Endothelial cell of umbilical vein (primary cell): ENCODE measurements at regions not wholly inside any gene's neighbourhood (a gene's known extent, or its start where the extent isn't known, plus 50 kb on each side); places are given as distances from the start of the nearest gene placed in this dataset.

Source experiments
- BruUV-seq: library from RNA; stranded (reverse); fragments of 400-500 nt; replicated peaks from 2 replicates; lab custom pipeline; 2021; lab: Mats Ljungman, UMichigan
- CTCF ChIA-PET: fragments of 300-600, 350-600 bp; sonication (Branson Sonifier 250); formaldehyde crosslinking; loops from one replicate; lab custom pipeline; 2021; ENCODE audit warnings: antibody characterized with exemption, inconsistent platforms; lab: Charles Lee
- POLR2A ChIA-PET: fragments of 300-600, 350-600 bp; sonication (Branson Sonifier 250); formaldehyde crosslinking; loops from one replicate; lab custom pipeline; 2021; ENCODE audit warnings: antibody characterized with exemption, inconsistent platforms; lab: Charles Lee
- DNase-seq: peaks from one replicate; pipeline ENCODE4 v3.0.0-alpha.2; 2011; ENCODE audit warnings: low read depth, low spot score
- FAIRE-seq: peaks from 2 replicates; lab custom pipeline; 2011; peaks lifted over from hg19 to GRCh38; lab: Jason Lieb, UNC
- H2AFZ ChIP-seq: 2 replicates; pipeline ENCODE4 v1.6.0; 2012; ENCODE audit warnings: low read depth, low read length, control low read depth, inconsistent platforms
- H3K27ac ChIP-seq: 2 replicates; pipeline ENCODE4 v1.5.1; 2011; ENCODE audit warnings: low read depth, mild to moderate bottlenecking, control low read depth, low read length, moderate library complexity; ENCODE audit not compliant: insufficient read depth
- H3K27me3 ChIP-seq, 2 experiments: 2 replicates each; pipeline versions ENCODE4 v1.6.0 to v1.6.1; 2011; ENCODE audit warnings: low read length in 2 of 2, mixed read lengths in 1 of 2; ENCODE audit not compliant: control insufficient read depth in 2 of 2, insufficient read depth in 2 of 2
- H3K36me3 ChIP-seq, 2 experiments: 2 replicates in 1 of 2; 3 replicates in 1 of 2; pipeline ENCODE4 v1.5.1; 2011; ENCODE audit warnings: low read length in 2 of 2, mild to moderate bottlenecking in 1 of 2, moderate library complexity in 1 of 2; ENCODE audit not compliant: control insufficient read depth in 2 of 2, insufficient read depth in 2 of 2; ENCODE audit errors: extremely low read depth in 1 of 2
- H3K4me1 ChIP-seq: 3 replicates; pipeline ENCODE4 v1.5.1; 2011; ENCODE audit warnings: mild to moderate bottlenecking, low read length; ENCODE audit not compliant: control insufficient read depth, insufficient read depth; ENCODE audit errors: extremely low read depth
- H3K4me2 ChIP-seq: 2 replicates; pipeline ENCODE4 v1.6.1; 2011; ENCODE audit warnings: low read length, control low read depth, mixed read lengths; ENCODE audit not compliant: insufficient read depth
- H3K4me3 ChIP-seq, 3 experiments: fragments of 200-600 bp in 1 of 3; sonication (generic), shearing (Covaris generic) in 1 of 3; replicated peaks in 1 of 3; 2 replicates each; pipeline ENCODE4 v1.5.1; 2011 to 2016; ENCODE audit warnings: control low read depth in 3 of 3, low read length in 3 of 3, mild to moderate bottlenecking in 2 of 3, inconsistent platforms in 1 of 3, low read depth in 1 of 3, moderate library complexity in 1 of 3; ENCODE audit not compliant: insufficient read depth in 1 of 3
- H3K79me2 ChIP-seq: 2 replicates; pipeline ENCODE4 v1.6.0; 2012; ENCODE audit warnings: low read length, inconsistent platforms; ENCODE audit not compliant: control insufficient read depth, insufficient read depth
- H3K9ac ChIP-seq: replicated peaks from 2 replicates; pipeline ENCODE3; 2011; ENCODE audit warnings: low read length, control low read depth; ENCODE audit not compliant: insufficient read depth; ENCODE audit errors: extremely low read depth
- H3K9me1 ChIP-seq: replicated peaks from 3 replicates; pipeline ENCODE4 v1.6.0; 2011; ENCODE audit warnings: mild to moderate bottlenecking, low read length; ENCODE audit not compliant: control insufficient read depth, insufficient read depth; ENCODE audit errors: extremely low read depth
- H3K9me3 ChIP-seq: replicated peaks from 2 replicates; pipeline ENCODE4 v1.5.1; 2012; ENCODE audit warnings: low read length, inconsistent platforms; ENCODE audit not compliant: control insufficient read depth, insufficient read depth
- H4K20me1 ChIP-seq: replicated peaks from 2 replicates; pipeline ENCODE3; 2011; ENCODE audit warnings: mild to moderate bottlenecking, low read length; ENCODE audit not compliant: control insufficient read depth, insufficient read depth; ENCODE audit errors: extremely low read depth
- EZH2 ChIP-seq: IDR thresholded peaks from 2 replicates; pipeline ENCODE4 v1.6.1; 2012; ENCODE audit warnings: borderline replicate concordance, low read depth, mild to moderate bottlenecking, moderate library complexity, low read length, inconsistent platforms; ENCODE audit not compliant: severe bottlenecking
- FOS ChIP-seq: IDR thresholded peaks from 2 replicates; pipeline ENCODE4 v1.6.1; 2011; ENCODE audit warnings: mild to moderate bottlenecking, low read length, moderate library complexity, borderline replicate concordance; ENCODE audit not compliant: insufficient read depth
- GATA2 ChIP-seq: IDR thresholded peaks from 2 replicates; pipeline ENCODE4 v1.7.0; 2011; ENCODE audit warnings: low read depth, mild to moderate bottlenecking, moderate library complexity, mixed read lengths, low read length; ENCODE audit not compliant: insufficient read length, insufficient read depth
- MAX ChIP-seq: IDR thresholded peaks from 2 replicates; pipeline ENCODE4 v1.6.1; 2011; ENCODE audit not compliant: insufficient read depth, insufficient read length
- MYC ChIP-seq: IDR thresholded peaks from one replicate; pipeline ENCODE4 v1.6.1; 2011; ENCODE audit warnings: mild to moderate bottlenecking, low read depth, low read length
- POLR2A ChIP-seq: IDR thresholded peaks from 2 replicates; pipeline ENCODE4 v1.6.1; 2012; ENCODE audit warnings: low read depth, mild to moderate bottlenecking, control low read depth, low read length
- POLR2AphosphoS5 ChIP-seq: IDR thresholded peaks from 2 replicates; pipeline ENCODE4 v1.6.1; 2012; ENCODE audit warnings: low read depth, mild to moderate bottlenecking, control low read depth, low read length, moderate library complexity; ENCODE audit not compliant: insufficient read depth
- dilution Hi-C: fragments of 300-500 bp; cut with MboI; formaldehyde crosslinking; loops from one replicate; pipeline ENCODE4 v1.15.0; 2019; ENCODE audit warnings: low sequenced_read_pairs; ENCODE audit not compliant: extremely low pct_ligation_motif_present
- intact Hi-C: fragments of 100-400 bp; cut with micrococcal nuclease; formaldehyde crosslinking; loops from one replicate; pipeline ENCODE4 v1.10.0; 2022
- TF ChIP-seq, protein P1 (sequence below), 2 donors: IDR thresholded peaks; 1 replicate in 1 of 2; 2 replicates in 1 of 2; pipeline ENCODE4 v1.5.1; 2011; ENCODE audit warnings: low read length in 2 of 2, mild to moderate bottlenecking in 2 of 2, moderate library complexity in 2 of 2, control low read depth in 1 of 2, inconsistent platforms in 1 of 2, low read depth in 1 of 2; ENCODE audit not compliant: insufficient read depth in 1 of 2; ENCODE audit errors: extremely low read depth in 1 of 2

DNA sequence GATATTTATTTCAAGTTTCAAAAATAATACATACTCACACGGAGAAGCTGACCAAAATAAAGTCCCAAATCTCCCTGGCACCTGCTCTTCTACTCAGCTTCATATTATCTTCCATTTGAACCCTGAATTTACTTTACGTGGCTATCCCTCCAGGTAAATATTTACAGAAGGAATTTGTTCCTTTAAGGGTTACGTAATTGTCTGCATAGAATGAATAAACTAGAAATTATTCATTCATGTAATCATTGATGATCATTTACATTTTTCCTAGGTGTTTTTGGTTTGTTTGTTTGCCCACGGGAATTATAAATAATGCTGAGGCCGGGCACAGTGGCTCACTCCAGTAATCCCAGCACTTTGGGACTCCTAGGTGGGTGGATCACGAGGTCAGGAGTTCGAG, 251.2 kb downstream of the PLK2 start:
- Histone ChIP-seq H3K27me3 (no peaks in the 10 kb centered on the region), H3K79me2 (no peaks in the 10 kb centered on the region), H2AFZ (no peak overlapping the region), H3K36me3 (no peaks in the 10 kb centered on the region), H4K20me1 (no peaks in the 10 kb centered on the region), H3K4me2 (no peak overlapping the region), H3K4me1 (no peaks in the 10 kb centered on the region), H3K9me3 (no peaks in the 10 kb centered on the region), H3K9me1 (no peaks in the 10 kb centered on the region), H3K27ac (no peak overlapping the region), H3K4me3 (no peak overlapping the region), H3K9ac (no peak overlapping the region)
- dilution Hi-C loops, result no loop called here
- intact Hi-C loops, result no loop called here
- FAIRE-seq (no peak), DNase-seq (no peak)
- CTCF ChIA-PET, result no interaction called here
- POLR2A ChIA-PET, result no interaction called here
- TF ChIP-seq POLR2AphosphoS5 (no peak), EZH2 (no peak), MYC (no peak), FOS (no peak), MAX (no peak), POLR2A (no peak)
- BruUV-seq, result no TSS peak

GRCh38 chr5:58207076-58207475, 252.8 kb downstream of the PLK2 start:
- H3K9ac ChIP-seq, result no peak overlapping the region
- DNase-seq (no peak), FAIRE-seq (peak; percentile 8)
- dilution Hi-C loops, result no loop called here
- H3K9me3 ChIP-seq, result no peaks in the 10 kb centered on the region
- no peaks in the 10 kb centered on the region for H3K4me1 ChIP-seq
- no peaks in the 10 kb centered on the region for H3K9me1 ChIP-seq
- no peak for TF ChIP-seq MAX
- no peak for TF ChIP-seq POLR2AphosphoS5
- TF ChIP-seq EZH2, result no peak
- TF ChIP-seq POLR2A, result no peak
- TF ChIP-seq, protein P1, sequence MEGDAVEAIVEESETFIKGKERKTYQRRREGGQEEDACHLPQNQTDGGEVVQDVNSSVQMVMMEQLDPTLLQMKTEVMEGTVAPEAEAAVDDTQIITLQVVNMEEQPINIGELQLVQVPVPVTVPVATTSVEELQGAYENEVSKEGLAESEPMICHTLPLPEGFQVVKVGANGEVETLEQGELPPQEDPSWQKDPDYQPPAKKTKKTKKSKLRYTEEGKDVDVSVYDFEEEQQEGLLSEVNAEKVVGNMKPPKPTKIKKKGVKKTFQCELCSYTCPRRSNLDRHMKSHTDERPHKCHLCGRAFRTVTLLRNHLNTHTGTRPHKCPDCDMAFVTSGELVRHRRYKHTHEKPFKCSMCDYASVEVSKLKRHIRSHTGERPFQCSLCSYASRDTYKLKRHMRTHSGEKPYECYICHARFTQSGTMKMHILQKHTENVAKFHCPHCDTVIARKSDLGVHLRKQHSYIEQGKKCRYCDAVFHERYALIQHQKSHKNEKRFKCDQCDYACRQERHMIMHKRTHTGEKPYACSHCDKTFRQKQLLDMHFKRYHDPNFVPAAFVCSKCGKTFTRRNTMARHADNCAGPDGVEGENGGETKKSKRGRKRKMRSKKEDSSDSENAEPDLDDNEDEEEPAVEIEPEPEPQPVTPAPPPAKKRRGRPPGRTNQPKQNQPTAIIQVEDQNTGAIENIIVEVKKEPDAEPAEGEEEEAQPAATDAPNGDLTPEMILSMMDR (IDR thresholded peaks at IDR 0.05; ENCODE audit: extremely low read depth in 1 of 2, insufficient read depth in 1 of 2, low read depth in 1 of 2, low read length in 2 of 2), result no peak
- TF ChIP-seq GATA2, result no peak
- H4K20me1 ChIP-seq, result no peaks in the 10 kb centered on the region
- no TSS peak for BruUV-seq
- H2AFZ ChIP-seq, result no peak overlapping the region
- ChIA-PET CTCF (interaction anchor here (2.0 kb wide), 1 partner anchor 428 kb away, joined by 6 read pairs; no protein-coding TSS in a partner anchor), POLR2A (no interaction called here)
- no peaks in the 10 kb centered on the region for H3K27me3 ChIP-seq
- H3K36me3 ChIP-seq, result no peaks in the 10 kb centered on the region
- no peak overlapping the region for H3K27ac ChIP-seq
- no peak overlapping the region for H3K4me2 ChIP-seq
- intact Hi-C loops, result no loop called here
- no peaks in the 10 kb centered on the region for H3K79me2 ChIP-seq
- no peak overlapping the region for H3K4me3 ChIP-seq
